Transverse colon (tissue), 4 donors: ENCODE measurements at regions not wholly inside any gene's neighbourhood (a gene's known extent, or its start where the extent isn't known, plus 50 kb on each side); places are given as distances from the start of the nearest gene placed in this dataset.

ENCODE experiments used
- CTCF ChIP-seq, 5 experiments: fragments of 200-600 bp in 3 of 5; fragments of 450-650 bp in 2 of 5; sonication (generic) in 3 of 5; IDR thresholded peaks; 1 replicate in 2 of 5; 2 replicates in 3 of 5; pipeline ENCODE4 v1.5.1; 2016 to 2017; ENCODE audit warnings: antibody characterized with exemption in 5 of 5, inconsistent platforms in 3 of 5, mild to moderate bottlenecking in 2 of 5, moderate library complexity in 1 of 5
- POLR2A ChIP-seq: fragments of 450-650 bp; IDR thresholded peaks from one replicate; pipeline ENCODE4 v1.6.1; 2016; ENCODE audit warnings: antibody characterized with exemption, mild to moderate bottlenecking, moderate library complexity
- POLR2AphosphoS5 ChIP-seq, 3 donors: sonication (generic); formaldehyde crosslinking; IDR thresholded peaks; one replicate each; pipeline ENCODE4 v1.6.1; 2016; ENCODE audit warnings: antibody characterized with exemption in 3 of 3

- TF ChIP-seq POLR2A (no peak), CTCF (IDR thresholded peaks at IDR 0.05) (no peak), POLR2AphosphoS5 (IDR thresholded peaks at IDR 0.05) (no peak)
Measured at GRCh38 chr4:24166501-24166900, 276.7 kb upstream of the PPARGC1A start.
